Pancreas (tissue), 10 donors: ENCODE measurements at regions not wholly inside any gene's neighbourhood (a gene's known extent, or its start where the extent isn't known, plus 50 kb on each side); places are given as distances from the start of the nearest gene placed in this dataset.

Source experiments
- ATAC-seq, 4 donors: fragments of 200-7000 bp; cut with Tn5 transposase; one replicate each; pipeline versions ENCODE4 v1.8.0 to v1.9.1; 2020; ENCODE audit warnings: mild to moderate bottlenecking in 4 of 4, moderate library complexity in 4 of 4
- DNase-seq, 6 donors: peaks; one replicate each; pipeline ENCODE4 v3.0.0-alpha.2; 2020
- FAIRE-seq: peaks from 2 replicates; lab custom pipeline; 2012; peaks lifted over from hg19 to GRCh38; lab: Jason Lieb, UNC
- H3K27ac ChIP-seq, 4 donors: fragments of 200-600 bp; sonication (generic); 1 replicate in 3 of 4; 2 replicates in 1 of 4; pipeline versions ENCODE4 v1.5.0 to v1.8.0; 2020
- H3K27me3 ChIP-seq, 4 donors: fragments of 200-600 bp; one replicate each; pipeline ENCODE4 v1.8.0; 2021
- H3K36me3 ChIP-seq, 3 donors: fragments of 200-600 bp; sonication (generic) in 1 of 3; one replicate each; pipeline versions ENCODE4 v1.5.0 to v1.8.0; 2020 to 2021
- H3K4me1 ChIP-seq, 3 donors: fragments of 200-600 bp; one replicate each; pipeline ENCODE4 v1.8.0; 2021
- H3K4me3 ChIP-seq, 4 donors: fragments of 200-600 bp; sonication (generic) in 2 of 4; one replicate each; pipeline versions ENCODE4 v1.5.0 to v1.8.0; 2020 to 2021
- H3K9me3 ChIP-seq, 4 donors: fragments of 200-600 bp; one replicate each; pipeline ENCODE4 v1.8.0; 2021
- whole genome bisulfite sequencing, 2 donors: extraction: QIAGEN DNeasy Blood & Tissue Kit; methylation state at CpG; one replicate each; pipeline ENCODE4 v1.1.7; 2013; 5-methylcytosine and 5-hydroxymethylcytosine counted together
- intact Hi-C, 3 donors: fragments of 100-400 bp; cut with DNase I; formaldehyde crosslinking; loops; one replicate each; pipeline versions ENCODE4 v1.11.1 to v1.14.2; 2022
- TF ChIP-seq, protein P1 (sequence below), 4 donors: fragments of 200-600 bp; sonication (generic) in 3 of 4; IDR thresholded peaks; one replicate each; pipeline versions ENCODE4 v1.5.0 to v1.8.0; 2021; ENCODE audit warnings: antibody characterized with exemption in 4 of 4
- donor health status: healthy with polysubstance abuse.
- donor health status: DM: no; HTN: no; CAD: no; lungs with moderate emphysema.
- donor health status: DM: no; HTN: no; CAD: no.
- donor health status: control.
- donor health status: control.
- donor health status: Bipolar disorder and iron deficiency.
- donor health status: DM: yes; HTN: yes; CAD: no.
- donor health status: DM: no; HTN: no; CAD: no.
- donor health status: DM: no; HTN: no; CAD: no.
- donor health status: DM: yes; HTN: yes; CAD: no.

DNA sequence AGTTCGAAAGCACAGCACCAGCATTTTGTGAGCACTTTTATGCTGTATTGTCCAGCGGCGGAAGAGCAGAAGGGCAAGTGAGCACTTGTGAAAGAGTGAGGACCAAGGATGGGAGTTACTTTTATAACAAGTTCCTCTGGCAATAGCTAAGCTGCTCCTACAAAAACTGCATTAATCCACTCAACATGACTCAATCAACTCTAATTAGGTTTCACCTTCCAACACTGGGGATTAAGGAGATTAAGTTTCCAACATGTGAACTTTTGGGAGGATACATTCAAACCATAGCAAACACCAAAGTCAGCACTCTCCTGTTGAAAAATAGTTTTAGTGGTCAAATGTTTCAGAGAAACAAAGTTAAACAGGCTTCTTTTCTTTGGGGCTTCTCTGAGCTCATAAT, 844.5 kb downstream of the REEP3 start:
- Histone ChIP-seq H3K9me3 (no peaks in the 10 kb centered on the region), H3K36me3 (no peaks in the 10 kb centered on the region), H3K4me1 (peaks cover 0 to 12% (median 0%) of the 10 kb centered on the region in 3 donors), H3K4me3 (no peak overlapping the region), H3K27me3 (no peaks in the 10 kb centered on the region), H3K27ac (no peak overlapping the region)
- TF ChIP-seq, protein P1, sequence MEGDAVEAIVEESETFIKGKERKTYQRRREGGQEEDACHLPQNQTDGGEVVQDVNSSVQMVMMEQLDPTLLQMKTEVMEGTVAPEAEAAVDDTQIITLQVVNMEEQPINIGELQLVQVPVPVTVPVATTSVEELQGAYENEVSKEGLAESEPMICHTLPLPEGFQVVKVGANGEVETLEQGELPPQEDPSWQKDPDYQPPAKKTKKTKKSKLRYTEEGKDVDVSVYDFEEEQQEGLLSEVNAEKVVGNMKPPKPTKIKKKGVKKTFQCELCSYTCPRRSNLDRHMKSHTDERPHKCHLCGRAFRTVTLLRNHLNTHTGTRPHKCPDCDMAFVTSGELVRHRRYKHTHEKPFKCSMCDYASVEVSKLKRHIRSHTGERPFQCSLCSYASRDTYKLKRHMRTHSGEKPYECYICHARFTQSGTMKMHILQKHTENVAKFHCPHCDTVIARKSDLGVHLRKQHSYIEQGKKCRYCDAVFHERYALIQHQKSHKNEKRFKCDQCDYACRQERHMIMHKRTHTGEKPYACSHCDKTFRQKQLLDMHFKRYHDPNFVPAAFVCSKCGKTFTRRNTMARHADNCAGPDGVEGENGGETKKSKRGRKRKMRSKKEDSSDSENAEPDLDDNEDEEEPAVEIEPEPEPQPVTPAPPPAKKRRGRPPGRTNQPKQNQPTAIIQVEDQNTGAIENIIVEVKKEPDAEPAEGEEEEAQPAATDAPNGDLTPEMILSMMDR (IDR thresholded peaks at IDR 0.05) = no peak
- FAIRE-seq (no peak), ATAC-seq (no peak), DNase-seq (no peak)
- intact Hi-C loops = no loop called here
- WGBS, 2 donors = 95 to 96% methylated on average over 3 of the region's 3 CpGs

DNA sequence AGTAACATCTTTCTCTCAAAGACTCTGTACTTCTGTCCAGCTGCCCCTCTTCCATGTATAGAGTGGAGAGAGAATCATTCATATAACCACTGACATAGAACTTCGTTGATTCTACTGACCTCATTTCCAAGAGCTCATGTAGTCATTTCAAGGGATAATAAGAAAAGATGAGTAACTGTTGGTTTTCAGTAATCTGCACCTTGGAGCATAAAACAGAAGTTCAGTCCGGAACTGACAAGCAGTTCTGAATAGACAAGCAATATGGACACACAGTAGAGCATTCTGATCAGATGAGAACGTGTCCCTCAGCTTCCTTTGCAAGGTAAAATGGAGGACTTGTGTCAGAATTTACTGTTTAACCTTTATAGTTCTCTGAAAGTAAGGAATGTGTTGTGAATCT, 847.1 kb downstream of the REEP3 start:
- Histone ChIP-seq H3K9me3 (no peaks in the 10 kb centered on the region), H3K4me3 (no peak overlapping the region), H3K36me3 (no peaks in the 10 kb centered on the region), H3K4me1 (peaks cover 0 to 16% (median 0%) of the 10 kb centered on the region in 3 donors), H3K27ac (no peak overlapping the region), H3K27me3 (no peaks in the 10 kb centered on the region)
- ATAC-seq (no peak), FAIRE-seq (no peak), DNase-seq (no peak)
- WGBS, 2 donors = 82 to 86% methylated on average over 3 of the region's 3 CpGs
- TF ChIP-seq, protein P1 (IDR thresholded peaks at IDR 0.05) = no peak
- intact Hi-C loops = no loop called here

- Histone ChIP-seq H3K4me3 (no peak overlapping the region), H3K9me3 (no peaks in the 10 kb centered on the region), H3K4me1 (peaks cover 0 to 16% (median 0%) of the 10 kb centered on the region in 3 donors), H3K36me3 (no peaks in the 10 kb centered on the region), H3K27me3 (no peaks in the 10 kb centered on the region), H3K27ac (no peak overlapping the region)
- FAIRE-seq (no peak), ATAC-seq (peak; percentile 46 to 75 (median 69)), DNase-seq (no peak)
- 13 to 18% methylated on average over 1 of the region's 1 CpG for WGBS, 2 donors
- TF ChIP-seq, protein P1 (IDR thresholded peaks at IDR 0.05) = no peak
- intact Hi-C loops = no loop called here
Observed at GRCh38 chr10:64369885-64370773, 848.9 kb downstream of the REEP3 start.

GRCh38 chr10:64374346-64374745, 853.1 kb downstream of the REEP3 start:
- DNase-seq (no peak), FAIRE-seq (no peak), ATAC-seq (no peak)
- intact Hi-C loops = no loop called here
- Histone ChIP-seq H3K9me3 (no peaks in the 10 kb centered on the region), H3K27ac (no peak overlapping the region), H3K27me3 (no peaks in the 10 kb centered on the region), H3K4me3 (no peak overlapping the region), H3K36me3 (no peaks in the 10 kb centered on the region), H3K4me1 (peaks cover 0 to 16% (median 0%) of the 10 kb centered on the region in 3 donors)
- TF ChIP-seq, protein P1 (IDR thresholded peaks at IDR 0.05) = no peak

DNA sequence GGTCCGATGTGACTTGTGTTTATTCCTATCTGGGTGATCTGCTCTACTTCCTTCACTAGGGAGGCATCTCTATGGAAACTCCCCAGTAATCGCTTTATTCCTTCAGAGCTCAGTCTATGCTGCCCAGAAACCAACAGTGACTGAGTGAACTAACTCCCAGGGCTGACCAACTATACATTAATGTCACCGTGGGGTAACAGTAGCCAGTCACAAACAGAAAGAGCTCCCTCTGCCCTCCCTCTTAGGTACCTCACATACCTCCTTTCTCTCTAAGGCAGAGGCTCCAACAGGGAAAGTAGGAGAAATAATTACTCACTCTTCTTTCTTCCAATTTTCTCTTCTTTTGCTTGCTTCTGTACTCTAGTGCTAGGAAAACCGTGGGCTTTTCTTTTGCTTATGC, 855.0 kb downstream of the REEP3 start:
- no peaks in the 10 kb centered on the region for H3K9me3 ChIP-seq
- no peak for ATAC-seq
- DNase-seq = no peak
- no peak overlapping the region for H3K27ac ChIP-seq
- no peak for FAIRE-seq
- intact Hi-C loops = no loop called here
- 58 to 74% methylated on average over 4 of the region's 4 CpGs for WGBS, 2 donors
- TF ChIP-seq, protein P1 (IDR thresholded peaks at IDR 0.05) = no peak
- H3K36me3 ChIP-seq = no peaks in the 10 kb centered on the region
- H3K4me3 ChIP-seq = no peak overlapping the region
- no peaks in the 10 kb centered on the region for H3K4me1 ChIP-seq
- no peaks in the 10 kb centered on the region for H3K27me3 ChIP-seq
